NCI-H345 (cell line): ENCODE measurements at regions not wholly inside any gene's neighbourhood (a gene's known extent, or its start where the extent isn't known, plus 50 kb on each side); places are given as distances from the start of the nearest gene placed in this dataset.
"Not testable (repeated sequence)": the region's sequence is repeated elsewhere in the genome, so short reads cannot be mapped to it uniquely, and the experiment has no call there.

ENCODE experiments used
- DNase-seq: peaks from one replicate; lab custom pipeline; 2025; lab: John Stamatoyannopoulos, UW

DNA sequence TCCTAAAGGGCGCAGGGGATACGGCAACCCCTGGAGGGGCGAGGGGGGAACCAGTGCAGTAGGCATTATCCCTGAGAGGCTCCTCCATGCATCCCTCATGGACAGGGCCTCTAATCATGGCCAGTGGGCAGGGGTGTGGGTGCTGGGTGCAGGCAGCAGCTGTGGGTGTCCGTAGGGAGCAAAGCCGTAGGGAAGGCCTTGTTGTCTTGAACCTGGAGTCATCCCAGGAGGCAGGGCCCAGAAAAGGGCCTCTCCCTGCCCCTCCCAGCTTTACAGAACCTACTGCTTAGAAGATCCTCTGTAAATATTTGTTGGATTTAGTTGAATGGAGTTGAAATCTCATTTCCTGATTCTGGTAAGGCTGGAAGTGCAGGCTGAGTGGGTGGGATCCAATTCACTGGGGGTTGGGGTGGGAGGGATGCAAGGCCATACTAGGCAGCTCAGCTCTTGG is 207.0 kb upstream of the HAAO start:
- DNase-seq = peak; percentile 84

DNA sequence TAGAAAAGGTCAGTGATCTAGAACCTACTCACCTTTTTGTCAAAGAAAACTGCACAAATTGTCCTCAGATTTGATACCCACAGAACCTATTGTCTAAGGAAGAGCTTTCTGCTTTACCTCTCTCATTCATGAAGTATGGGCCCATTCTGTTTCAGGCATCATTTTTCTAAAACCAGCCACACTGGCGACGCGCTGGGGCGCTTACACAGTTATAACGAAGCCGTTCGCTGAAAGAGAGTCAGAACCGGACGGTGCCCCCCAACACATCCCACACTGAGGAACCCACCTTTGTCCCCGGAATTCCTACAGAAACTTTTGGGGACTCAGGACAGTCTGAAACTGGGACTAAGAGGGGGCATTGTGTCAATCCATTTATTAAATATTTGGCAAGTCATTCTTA is 206.3 kb upstream of the HAAO start:
- DNase-seq = no peak

DNA sequence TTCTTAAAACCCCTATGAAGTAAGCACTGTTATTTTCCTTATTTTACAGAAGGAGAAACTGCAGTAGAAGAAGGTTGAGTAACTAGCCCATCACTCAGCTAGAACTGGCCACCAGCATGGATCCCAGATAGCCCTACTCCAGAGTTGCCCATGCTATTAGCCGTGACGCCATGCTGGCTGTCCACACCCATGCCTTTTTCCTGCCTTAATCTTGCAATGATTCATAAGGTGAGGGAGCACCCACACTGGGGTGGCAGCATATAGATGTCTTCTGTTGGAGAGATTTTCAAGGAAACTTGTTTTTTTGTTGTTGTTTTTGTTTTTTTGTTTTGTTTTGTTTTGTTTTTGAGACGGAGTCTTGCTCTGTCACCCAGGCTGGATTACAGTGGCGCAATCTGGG is 204.1 kb upstream of the HAAO start:
- DNase-seq = no peak

DNA sequence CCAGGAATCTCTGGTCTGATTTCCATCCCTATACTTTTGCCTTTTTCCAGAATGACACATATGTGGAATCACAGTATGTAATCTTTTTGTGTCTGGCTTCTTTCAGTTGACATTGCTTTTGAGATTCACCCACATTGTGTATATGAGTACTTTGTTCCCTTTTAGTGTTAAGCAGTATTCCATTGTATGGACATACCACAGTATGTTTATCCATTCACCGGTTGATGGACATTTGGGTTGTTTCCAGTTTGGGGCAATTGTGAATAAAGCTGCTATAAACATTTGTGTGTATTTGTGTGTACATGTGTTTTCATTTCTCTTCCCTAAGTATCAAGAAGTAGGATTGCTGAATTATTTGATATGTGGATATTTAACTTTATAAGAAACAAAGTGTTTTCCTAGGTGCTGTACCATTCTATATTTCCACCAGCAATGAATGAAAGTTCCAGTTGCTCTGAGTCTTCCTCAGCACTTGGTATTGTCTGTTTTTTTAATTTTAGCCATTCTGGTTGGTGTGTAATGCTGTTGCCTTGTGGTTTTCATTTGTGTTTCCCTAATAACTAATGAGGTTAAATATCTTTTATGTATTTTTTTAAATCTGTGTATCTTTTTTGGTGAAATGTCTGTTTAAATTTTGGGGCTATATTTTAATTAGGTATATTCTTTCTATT is 203.5 kb upstream of the HAAO start:
- no peak for DNase-seq

DNA sequence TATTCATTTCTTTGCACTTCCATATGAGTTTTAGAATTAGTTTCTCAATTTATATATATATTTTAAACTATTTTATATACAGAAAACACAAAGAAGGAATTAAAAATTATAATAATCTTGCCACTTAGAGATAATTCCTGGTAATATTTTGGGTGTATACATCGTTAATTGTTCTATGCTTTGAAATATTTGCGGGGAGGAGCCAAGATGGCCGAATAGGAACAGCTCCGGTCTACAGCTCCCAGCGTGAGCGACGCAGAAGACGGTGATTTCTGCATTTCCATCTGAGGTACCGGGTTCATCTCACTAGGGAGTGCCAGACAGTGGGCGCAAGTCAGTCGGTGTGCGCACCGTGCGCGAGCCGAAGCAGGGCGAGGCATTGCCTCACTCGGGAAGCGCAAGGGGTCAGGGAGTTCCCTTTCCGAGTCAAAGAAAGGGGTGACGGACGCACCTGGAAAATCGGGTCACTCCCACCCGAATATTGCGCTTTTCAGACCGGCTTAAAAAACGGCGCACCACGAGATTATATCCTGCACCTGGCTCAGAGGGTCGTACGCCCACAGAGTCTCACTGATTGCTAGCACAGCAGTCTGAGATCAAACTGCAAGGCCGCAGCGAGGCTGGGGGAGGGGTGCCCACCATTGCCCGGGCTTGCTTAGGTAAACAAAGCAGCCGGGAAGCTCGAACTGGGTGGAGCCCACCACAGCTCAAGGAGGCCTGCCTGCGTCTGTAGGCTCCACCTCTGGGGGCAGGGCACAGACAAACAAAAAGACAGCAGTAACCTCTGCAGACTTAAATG is 197.1 kb upstream of the HAAO start:
- not testable (repeated sequence) for DNase-seq

DNA sequence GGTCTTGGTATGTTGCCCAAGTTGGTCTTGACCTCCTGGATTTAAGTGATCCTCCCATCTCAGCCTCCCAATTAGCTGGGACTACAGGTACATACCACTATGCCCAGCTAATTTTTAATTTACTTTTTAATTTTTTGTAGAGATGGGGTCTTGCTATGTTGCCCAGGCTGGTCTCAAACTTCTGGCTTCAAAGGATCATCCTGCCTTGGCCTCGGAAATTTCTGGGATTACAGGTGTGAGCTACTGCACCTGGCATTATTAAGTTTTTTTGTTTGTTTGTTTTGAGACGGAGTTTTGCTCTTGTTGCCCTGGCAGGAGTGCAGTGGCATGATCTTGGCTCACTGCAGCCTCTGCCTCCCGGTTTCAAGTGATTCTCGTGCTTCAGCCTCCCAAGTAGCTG is 195.7 kb upstream of the HAAO start:
- DNase-seq = not testable (repeated sequence)

DNA sequence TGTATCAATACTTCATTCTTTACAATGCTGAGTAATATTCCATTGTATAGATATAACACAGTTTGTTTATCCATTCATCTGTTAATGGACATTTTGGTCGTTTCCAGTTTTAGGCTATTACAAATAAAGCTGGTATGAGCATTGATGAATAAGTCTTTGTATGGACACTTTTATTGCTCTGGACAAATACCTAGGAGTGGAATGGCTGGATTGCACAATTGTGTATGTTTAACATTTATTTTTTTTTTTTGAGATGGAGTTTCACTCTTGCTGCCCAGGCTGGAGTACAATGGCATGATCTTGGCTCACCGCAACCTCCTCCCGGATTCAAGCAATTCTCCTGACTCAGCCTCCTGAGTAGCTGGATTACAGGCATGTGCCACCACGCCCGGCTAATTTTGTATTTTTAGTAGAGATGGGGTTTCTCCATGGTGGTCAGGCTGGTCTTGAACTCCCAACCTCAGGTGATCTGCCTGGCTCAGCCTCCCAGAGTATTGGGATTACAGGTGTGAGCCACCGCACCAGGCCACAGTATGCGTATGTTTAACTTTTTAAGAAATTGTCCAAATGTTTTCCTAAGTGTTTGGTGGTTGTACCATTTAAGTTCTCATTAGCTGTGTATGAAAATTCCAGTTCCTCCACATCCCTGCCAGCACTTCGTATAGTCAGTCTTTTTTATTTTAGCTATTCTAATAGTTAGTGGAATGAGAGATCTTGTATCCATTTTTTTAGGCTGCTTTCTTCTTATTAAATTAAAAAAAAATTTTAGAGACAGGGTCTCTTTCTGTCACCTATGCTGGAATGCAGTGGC is 194.9 kb upstream of the HAAO start:
- no peak for DNase-seq

DNA sequence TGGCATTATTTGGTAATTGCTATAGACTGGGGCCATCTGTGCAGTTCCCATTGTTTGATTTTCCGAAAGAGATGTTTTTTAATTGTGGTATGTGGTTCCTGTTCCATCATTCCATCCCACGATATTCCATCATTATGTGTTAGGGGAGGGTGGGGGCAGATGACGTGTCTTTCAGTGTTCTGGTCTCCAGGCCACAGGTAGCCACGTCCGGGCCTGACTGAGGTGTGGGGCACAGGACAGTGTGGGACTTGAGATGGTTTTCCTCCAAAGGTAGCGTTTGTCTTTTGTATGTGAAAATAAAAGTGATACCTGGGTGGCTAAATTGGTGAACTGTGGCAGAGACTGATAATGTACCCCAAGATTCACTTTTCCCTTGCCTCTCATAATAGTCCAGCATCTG is 192.2 kb upstream of the HAAO start:
- no peak for DNase-seq

DNA sequence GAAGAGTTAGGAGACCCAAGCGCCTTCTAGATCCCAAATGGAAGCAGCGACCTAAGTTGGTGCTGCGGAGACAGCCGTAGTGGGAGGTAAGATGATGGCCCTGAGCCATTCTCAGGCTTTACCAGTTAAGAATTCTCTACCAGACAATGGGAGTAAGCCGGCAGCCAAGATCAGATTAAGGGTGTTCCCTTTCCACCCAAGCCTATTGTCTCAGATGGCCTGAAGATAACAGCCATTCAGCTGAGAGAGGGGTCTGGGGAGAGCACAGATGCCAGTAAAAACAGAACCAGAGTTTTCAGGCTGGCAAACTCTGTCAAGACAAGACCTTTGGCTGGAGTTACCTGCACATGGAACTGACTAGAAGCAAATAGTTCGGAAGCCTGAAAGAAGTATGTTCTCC is 191.7 kb upstream of the HAAO start:
- DNase-seq = no peak

DNA sequence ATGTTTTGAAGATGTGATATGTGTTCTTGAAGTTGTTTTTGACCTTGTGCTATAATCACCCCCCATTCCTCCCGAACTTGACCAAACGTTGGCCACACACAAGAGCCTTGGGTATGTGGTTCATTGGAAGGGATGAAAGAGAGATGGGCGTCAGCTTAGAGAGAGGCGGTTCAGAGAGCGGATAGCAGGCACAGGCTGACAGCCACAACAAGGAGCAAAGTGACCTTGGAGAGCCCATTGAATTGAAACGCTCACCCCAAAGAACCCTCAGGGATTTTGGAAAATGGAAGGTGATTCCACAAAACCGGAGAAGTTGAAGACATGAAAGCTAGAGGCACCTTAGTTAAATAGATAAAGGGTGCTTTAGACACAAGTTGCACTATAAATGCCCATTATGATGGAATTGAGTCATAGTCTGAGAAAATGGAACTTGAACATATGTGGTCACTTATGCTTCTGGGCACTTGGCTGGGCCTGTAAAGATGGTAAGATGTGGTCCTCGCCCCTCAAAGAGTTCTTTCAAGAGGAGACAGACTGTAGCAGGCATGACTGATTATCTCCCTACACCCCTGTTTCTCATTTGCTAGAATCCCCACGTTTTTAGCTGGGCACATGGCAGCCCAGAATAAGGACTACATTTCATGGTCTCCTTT is 188.5 kb upstream of the HAAO start:
- no peak for DNase-seq

DNA sequence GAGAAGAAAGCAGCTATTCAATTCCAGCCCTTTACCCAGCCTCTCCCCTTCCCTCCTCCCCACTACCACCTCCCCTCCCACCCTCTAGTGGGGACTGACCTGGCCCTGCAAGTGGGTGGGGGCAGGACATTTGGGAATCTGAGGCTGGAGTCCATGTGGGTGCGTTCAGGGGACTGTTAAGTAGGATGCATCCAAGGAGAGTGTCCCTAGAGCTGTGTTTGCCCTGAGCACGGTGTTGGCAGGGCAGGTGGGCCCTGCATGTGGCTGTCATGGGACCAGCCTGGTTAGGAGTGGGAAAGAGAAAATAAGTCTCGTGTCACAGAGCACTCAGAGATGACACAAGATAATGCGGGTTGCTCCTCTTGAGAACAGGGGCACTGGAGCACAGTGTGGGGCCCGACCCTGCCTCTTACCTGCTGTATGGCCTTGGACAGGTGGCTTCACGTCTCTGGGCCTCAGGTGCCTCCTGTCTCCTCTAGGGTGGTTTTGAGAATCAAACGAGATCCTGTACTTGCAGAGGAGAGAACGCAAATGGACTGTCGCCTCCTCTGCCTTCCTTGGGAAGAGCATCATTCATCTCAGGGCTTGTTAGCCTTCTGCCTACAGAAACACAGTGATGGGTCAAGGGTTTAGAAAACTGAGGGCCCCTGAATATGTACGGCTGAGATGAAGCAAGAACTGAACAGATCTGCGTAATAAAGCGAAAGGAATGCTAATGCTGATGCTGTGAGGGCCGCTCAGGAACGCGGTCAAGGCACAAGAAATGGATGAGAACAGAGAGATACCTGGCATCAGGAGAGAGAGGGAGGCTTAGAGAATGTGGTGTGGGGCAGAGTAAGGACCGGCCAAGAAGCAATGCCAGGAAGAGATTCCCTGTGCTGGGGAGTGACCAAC is 187.7 kb upstream of the HAAO start:
- DNase-seq = no peak

DNA sequence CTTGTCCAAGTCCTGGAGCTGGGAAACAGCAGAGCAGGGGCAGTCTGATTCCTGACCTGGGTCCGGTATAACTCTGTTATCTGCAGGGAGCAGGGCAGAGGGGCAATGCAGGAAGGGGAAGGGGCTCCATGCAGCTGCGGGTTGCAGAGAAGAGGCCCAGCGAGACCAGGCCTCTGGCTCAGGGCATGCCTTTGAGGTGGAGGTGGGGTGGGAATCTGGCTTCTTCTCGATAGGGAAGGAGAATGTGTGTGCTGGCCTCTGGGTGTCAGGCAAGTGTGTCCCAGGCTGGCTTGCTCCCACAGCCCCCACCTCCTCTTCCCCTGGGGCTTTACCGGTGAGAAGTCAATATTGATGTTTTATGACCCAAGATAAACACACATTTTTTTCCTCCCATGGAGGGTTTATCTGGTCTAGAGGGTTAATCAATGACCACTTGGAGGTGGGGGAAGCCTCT is 187.1 kb upstream of the HAAO start:
- DNase-seq = no peak

DNA sequence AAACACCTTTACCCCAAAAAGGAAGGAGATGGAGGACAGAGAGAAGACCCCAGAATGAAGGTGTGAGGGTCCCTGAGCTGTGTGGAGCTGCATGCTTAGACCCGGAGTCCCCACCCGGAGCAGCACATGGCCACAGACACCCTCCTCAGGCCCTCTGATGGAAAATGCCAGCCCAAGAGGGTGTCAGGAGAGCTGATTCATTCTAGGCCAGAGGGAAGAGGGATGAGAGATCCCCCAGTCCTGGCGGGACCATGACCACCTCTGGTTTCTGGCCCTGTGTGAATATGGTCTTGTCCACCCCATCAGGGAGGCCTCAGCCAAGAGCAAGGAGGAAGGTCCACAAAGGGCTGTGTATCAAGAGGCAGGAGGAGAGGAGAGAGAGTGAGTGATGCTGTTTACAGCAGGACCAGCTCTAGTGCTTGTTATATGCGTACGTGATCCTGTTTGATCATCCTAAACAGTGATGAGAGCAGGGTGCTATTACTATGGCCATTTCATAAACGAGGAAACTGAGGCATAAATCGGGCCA is 186.6 kb upstream of the HAAO start:
- no peak for DNase-seq

DNA sequence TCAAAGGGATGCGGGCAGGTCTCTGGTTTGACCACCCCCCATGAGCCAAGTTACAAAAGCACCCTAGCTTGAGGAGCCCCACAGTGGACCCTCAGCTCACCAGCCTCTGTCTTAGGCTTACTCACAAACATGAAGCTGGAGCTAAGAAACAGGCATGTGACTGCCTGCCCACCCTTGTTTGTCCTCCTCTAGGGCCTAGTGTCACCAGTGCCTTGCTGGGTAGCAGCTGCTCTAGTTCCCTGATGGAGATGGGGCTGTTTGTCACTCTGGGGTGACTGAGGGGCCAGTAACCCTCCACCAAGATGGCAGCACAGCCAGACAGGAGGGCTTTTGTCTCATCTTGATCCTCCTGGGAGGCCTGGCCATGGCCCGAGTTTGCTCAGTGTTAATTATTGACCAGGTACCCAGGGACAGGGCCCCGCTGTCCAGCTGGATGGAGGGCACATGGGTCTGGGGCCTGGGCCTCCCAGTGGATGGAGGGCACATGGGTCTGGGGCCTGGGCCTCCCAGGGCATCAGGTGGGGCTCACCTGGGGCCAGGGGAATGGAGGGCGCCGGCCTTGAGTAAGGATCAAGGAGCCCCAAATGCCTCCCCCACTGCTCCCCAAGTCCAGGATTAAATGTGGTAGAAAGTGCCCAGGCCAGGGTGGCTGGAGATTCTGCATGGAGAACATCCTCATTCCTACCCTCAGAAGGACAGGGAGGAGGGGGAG is 185.9 kb upstream of the HAAO start:
- no peak for DNase-seq

DNA sequence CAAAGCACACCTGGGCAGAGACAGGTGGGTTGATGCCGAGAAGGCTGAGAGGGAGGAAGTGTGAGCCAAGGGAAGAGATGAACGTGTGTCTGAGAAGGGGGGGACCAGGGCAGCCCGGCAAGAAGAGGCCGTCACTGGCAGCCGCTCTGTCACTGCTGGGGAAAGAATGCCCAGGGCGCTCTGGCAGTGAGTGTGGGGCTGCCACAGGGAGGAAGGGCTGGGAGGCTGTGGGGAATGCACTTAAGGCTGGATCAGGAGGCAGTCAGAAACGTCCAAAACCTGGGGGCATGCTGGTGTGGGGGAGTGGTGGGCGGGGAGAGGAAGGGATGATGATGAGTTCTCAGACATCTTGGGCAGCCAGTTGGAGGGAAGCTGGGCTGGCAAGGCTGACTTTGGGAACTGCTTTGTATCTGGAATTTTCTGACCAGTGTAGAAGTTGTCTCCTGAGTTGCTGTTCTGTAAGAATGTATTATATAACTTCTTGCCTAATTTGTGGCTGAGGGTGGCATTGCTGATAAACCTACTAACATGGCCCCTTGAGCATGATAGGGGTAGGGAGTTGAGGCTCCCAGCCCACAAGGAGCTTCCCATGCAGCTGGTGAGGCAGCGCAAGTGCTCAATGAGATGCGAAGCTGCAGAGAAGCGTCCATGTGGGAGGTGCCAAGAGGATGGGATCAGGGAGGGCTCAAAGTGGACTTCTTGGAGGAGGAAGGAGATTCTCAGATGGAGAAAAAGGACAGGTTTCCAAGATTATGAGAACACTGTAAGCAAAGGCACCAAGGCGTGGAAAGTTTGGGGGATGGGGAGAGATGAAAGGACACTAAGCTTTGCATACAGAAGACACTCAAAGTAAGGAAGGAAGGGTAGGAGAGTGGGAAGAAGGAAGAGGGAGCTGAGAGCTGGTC is 185.1 kb upstream of the HAAO start:
- DNase-seq = no peak

DNA sequence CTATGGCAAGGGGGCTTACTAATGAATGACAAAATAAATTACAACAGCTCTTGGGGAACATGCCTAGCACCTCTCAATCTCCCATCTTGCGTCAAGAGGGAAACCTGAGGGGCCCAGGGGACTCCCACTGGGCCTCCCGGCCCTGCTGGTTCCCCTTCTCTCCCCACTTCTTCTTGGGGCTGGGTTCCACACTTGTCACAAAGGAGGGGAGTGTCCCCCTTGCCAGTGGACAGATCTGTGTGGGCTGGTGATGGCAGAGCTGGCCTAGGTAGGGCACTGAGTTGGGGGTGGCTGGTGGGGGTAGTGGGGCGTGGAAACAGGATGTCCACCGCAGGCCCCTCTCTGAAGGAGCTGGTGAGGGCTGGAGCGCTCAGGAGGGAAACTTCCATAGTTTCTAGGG is 184.0 kb upstream of the HAAO start:
- no peak for DNase-seq

DNA sequence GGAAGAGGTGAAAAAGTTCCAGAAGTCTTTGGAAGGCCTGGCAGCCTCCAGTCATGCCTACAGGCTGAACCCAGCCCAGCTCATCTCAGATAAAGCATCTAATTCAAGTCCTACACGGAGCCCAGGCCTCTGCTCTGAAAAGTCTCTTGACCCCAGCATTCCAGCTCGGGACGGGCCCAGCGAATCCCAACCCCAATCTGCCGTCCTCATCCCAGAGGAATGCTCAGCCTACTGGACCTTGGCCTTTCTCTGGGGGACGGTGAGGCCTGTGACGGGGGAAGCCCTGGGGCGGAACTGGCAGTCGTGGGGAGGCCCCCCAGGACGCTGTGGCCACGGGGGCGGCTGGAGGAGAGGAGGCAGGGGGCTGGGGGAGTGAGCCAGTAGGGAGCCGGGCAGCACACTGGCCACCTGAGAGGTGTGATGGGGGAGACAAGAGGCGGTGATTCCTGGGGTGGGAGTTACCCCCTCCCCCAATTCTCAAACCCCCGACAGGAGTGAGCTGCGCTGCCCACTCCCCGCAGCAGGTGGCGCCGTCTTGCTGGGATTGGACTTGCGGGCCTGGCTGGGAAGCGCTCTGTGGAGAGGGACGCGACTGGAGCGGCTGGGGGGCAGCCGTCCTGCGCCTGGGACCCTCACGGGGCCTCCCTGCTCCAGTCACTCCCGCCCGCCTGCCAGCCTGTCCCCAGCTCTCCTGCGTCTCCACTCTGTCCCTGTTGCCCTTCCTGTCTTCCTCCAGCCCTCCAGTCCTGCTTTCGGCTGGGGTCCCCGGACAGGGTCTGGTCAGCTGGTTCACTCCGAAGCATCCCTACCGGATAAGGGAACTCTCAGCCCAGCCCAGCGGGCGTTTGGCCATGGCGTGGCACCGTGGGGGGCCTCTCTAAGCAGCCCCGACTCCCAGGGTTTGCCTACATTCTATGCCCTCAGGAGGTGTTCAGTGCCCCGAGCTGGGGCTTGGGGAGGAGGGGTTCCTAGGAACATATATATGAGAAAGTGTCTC is 182.6 kb upstream of the HAAO start:
- peak; percentile 24 for DNase-seq

DNA sequence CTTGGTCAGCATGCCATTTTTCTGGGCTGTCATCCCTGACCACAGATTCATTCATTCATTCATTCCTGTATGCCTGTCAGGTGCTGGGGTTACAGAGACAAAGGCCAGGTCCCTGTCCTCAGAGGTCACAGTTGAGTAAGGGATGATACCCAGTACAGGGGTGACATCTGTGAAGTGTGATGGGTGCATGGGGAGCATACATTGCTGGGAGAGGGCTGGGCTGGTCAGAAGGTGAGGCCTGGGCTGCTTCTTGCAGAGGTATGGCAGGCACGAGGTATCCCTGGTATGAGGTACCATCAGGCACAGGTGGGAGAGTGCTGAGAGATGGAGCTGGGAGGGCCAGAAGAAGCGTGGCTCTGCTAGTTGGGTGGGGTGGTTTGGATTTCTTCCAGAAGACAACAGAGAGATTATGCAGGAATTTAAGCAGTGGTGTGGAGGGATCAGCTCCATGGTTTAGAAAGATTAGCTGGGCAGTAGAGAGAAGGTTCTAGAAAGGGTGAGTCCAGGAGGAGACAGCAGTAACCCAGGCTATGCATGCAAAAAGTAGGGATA is 181.9 kb upstream of the HAAO start:
- DNase-seq = no peak
